ENCODE measurements at regions not wholly inside any gene's neighbourhood (a gene's known extent, or its start where the extent isn't known, plus 50 kb on each side); places are given as distances from the start of the nearest gene placed in this dataset.
A peak's percentile ranks its signal among the peaks of the same experiment; 100 is the strongest.
"Not testable (repeated sequence)": the region's sequence is repeated elsewhere in the genome, so short reads cannot be mapped to it uniquely, and the experiment has no call there.

DNA sequence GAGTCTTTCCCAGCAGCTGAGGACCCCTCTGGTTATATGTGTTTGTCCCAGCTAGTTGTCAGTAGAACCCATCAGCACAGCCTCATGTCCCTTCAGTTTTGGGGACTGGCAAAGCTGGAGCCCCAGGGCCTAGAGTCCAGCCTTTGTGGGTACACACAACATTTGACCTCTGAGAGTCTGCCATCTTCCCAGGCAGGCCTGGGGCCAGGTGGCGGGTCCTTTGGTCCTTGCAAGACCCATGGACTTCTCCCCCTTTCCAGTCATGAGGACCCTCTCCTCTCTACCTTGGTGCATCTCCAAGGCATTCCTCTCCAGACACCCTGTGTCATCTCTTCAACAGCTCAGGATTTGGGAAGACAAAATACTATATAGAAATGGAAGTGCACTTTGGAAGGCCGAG, 198.4 kb downstream of the ZNF37A start:
- H3K9ac ChIP-seq (ENCODE audit: low read depth, low read length); H3K4me1 ChIP-seq (ENCODE audit: insufficient read depth, low read length); H3K4me3 ChIP-seq (ENCODE audit: low read length); H3K27me3 ChIP-seq (ENCODE audit: insufficient read depth, low read length); H3K36me3 ChIP-seq (ENCODE audit: insufficient read depth, low read length); H3K27ac ChIP-seq (ENCODE audit: low read depth, low read length): not testable (repeated sequence)
- peaks cover 53% of the 10 kb centered on the region for H3K9me3 ChIP-seq (ENCODE audit: insufficient read depth, low read depth, low read length)
- WGBS = 79% methylated on average over 1 of the region's 2 CpGs

DNA sequence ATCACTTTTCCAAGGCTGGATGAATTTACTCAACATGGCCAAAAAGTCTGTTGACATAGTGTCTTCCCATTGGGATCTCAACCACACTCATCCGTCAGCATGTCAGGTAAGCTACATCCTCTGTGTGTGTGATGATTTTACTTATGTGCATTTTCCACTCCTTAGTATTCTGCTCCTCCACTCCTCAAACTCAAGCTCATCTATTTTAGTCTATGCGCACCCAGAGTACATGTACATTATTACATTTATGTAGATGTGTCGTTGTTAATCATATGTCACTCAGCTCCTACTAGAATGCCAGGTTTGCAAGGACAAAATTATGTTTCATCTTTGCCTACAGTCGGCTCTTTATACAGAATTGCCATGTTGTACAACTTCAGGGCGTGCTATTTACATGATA, 216.0 kb downstream of the ZNF37A start:
- H3K27ac ChIP-seq (ENCODE audit: low read depth, low read length); H3K27me3 ChIP-seq (ENCODE audit: insufficient read depth, low read length); H3K4me3 ChIP-seq (ENCODE audit: low read length); H3K36me3 ChIP-seq (ENCODE audit: insufficient read depth, low read length); H3K9ac ChIP-seq (ENCODE audit: low read depth, low read length); H3K4me1 ChIP-seq (ENCODE audit: insufficient read depth, low read length): not testable (repeated sequence)
- 70% methylated on average over 2 of the region's 5 CpGs for WGBS
- peaks cover 33% of the 10 kb centered on the region for H3K9me3 ChIP-seq (ENCODE audit: insufficient read depth, low read depth, low read length)

DNA sequence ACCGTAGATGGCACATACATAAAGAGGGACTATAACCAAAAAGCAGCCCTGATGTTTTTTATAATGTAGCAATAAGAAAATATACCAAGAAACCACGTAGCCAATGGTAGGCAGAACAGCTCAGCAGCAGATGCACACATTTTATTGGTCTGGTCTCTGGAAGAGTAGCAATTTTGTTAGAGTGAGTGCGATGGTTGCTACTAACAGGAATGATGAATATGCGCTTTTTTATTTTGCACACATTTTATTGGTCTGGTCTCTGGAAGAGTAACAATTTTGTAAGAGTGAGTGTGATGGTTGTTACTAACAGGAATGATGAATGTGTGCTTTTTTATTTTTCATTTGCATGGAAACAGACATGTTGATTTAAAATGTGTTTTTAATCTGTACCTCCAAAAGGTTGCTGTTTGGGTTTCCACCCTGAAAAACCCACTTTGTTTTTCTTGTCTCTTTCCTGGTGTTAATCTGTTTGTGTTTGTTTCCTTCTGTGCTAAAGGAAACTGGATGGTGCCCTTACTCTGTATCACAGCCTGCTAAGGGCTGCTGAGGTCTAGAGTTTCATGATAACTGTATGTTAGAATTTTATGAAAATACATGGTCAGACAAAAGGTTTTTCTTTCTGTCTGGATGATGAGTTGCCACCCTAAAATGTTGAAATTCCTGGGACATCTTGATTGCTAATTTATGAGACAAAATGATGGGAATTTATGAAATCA, 221.1 kb downstream of the ZNF37A start:
- not testable (repeated sequence) for H3K36me3 ChIP-seq (ENCODE audit: insufficient read depth, low read length); H3K4me1 ChIP-seq (ENCODE audit: insufficient read depth, low read length); H3K4me3 ChIP-seq (ENCODE audit: low read length); H3K9ac ChIP-seq (ENCODE audit: low read depth, low read length); H3K27me3 ChIP-seq (ENCODE audit: insufficient read depth, low read length); H3K27ac ChIP-seq (ENCODE audit: low read depth, low read length)
- H3K9me3 ChIP-seq (ENCODE audit: insufficient read depth, low read depth, low read length) = peaks cover 42% of the 10 kb centered on the region
- WGBS = 80% methylated on average over 3 of the region's 4 CpGs

DNA sequence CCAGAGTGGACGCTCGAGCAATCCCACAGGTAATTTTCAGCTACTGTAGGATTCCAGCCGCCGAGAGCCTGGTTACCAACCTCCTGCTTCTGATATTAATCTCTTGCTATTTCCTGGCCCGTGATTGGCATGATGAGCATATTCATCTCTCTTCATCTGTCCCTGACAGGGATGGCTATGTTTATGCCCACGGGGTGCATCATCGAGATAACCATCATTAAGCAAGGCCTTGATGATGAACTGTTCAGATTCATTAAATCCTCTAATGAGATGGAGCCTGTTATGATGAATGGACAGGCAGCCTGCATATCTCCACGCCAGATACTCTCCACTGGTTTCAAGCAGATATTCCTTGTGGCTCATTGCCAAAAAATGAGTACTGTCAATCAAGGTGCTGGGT, 227.3 kb downstream of the ZNF37A start:
- H3K27me3 ChIP-seq (ENCODE audit: insufficient read depth, low read length); H3K27ac ChIP-seq (ENCODE audit: low read depth, low read length); H3K4me3 ChIP-seq (ENCODE audit: low read length); H3K9ac ChIP-seq (ENCODE audit: low read depth, low read length); H3K36me3 ChIP-seq (ENCODE audit: insufficient read depth, low read length); H3K4me1 ChIP-seq (ENCODE audit: insufficient read depth, low read length): not testable (repeated sequence)
- H3K9me3 ChIP-seq (ENCODE audit: insufficient read depth, low read depth, low read length) = peaks cover 30% of the 10 kb centered on the region
- 91% methylated on average over 8 of the region's 8 CpGs for WGBS

DNA sequence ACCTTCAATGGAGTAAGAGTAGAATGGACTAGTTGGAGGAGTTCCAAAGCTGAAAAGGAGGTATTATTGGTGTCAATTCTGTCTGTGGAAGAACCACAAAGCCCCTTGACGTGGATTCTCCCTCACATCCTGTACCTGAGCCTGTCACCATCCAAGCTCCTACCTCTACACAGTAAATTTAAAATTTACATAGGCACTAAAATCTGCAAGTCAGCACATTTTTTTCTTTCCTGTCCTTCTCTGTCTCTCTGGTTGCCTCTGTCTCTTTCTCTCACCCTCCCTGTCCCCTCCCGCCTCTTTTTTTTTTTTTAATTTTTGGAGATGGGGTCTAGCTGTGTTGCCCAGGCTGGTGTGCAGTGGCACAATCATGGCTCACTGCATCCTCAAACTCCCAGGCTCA, 236.2 kb downstream of the ZNF37A start:
- 54% methylated on average over 1 of the region's 2 CpGs for WGBS

DNA sequence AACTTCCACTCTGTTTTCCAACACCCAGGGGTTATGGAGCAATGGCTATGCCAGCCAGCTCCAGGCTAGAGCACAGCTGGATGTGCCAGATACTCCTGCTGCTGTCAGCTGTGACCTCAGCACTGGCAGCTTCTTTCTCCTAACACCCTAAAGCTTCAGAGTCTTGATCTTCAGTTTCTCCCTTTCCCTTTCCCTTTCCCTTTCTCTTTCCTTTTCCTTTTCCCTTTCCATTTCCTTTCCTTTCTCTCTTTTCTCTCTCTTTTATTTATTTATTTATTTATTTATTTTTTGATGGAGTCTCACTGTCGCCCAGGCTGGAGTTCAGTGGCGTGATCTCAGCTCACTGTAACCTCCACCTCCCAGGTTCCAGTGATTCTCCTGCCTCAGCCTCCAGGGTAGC, 237.0 kb downstream of the ZNF37A start:
- H3K27me3 ChIP-seq (ENCODE audit: insufficient read depth, low read length); H3K4me1 ChIP-seq (ENCODE audit: insufficient read depth, low read length); H3K4me3 ChIP-seq (ENCODE audit: low read length); H3K9ac ChIP-seq (ENCODE audit: low read depth, low read length); H3K27ac ChIP-seq (ENCODE audit: low read depth, low read length); H3K36me3 ChIP-seq (ENCODE audit: insufficient read depth, low read length): not testable (repeated sequence)
- no CpG with 5 or more reads among the region's 2 CpGs for WGBS
- H3K9me3 ChIP-seq (ENCODE audit: insufficient read depth, low read depth, low read length) = peaks cover 52% of the 10 kb centered on the region

More for the DNA sequence above, 236.2 kb downstream of the ZNF37A start:
- H3K27me3 ChIP-seq (ENCODE audit: insufficient read depth, low read length); H3K9ac ChIP-seq (ENCODE audit: low read depth, low read length); H3K4me3 ChIP-seq (ENCODE audit: low read length); H3K36me3 ChIP-seq (ENCODE audit: insufficient read depth, low read length); H3K27ac ChIP-seq (ENCODE audit: low read depth, low read length); H3K4me1 ChIP-seq (ENCODE audit: insufficient read depth, low read length): not testable (repeated sequence)
- H3K9me3 ChIP-seq (ENCODE audit: insufficient read depth, low read depth, low read length) = peaks cover 49% of the 10 kb centered on the region

DNA sequence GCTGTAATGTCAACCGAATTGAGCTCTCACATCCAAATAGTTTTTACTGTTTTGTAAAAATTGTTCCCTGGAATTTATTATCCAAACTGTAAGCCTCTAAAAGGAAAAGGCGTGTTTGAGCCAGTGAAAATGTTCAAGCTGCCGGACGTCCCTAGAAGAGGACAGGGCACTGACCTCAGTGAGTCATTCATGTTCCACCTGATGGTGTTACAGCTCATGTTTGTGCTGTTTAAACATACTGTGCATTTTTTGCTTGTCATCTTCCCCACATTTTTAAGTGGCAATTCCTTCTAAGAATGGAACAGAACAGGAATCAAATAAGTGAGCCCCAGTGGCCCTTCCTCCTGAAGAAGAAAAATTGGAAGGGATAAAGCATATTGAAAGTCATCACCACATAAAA, 239.6 kb downstream of the ZNF37A start:
- not testable (repeated sequence) for H3K4me3 ChIP-seq (ENCODE audit: low read length); H3K27me3 ChIP-seq (ENCODE audit: insufficient read depth, low read length); H3K4me1 ChIP-seq (ENCODE audit: insufficient read depth, low read length); H3K36me3 ChIP-seq (ENCODE audit: insufficient read depth, low read length); H3K27ac ChIP-seq (ENCODE audit: low read depth, low read length); H3K9ac ChIP-seq (ENCODE audit: low read depth, low read length)
- peaks cover 56% of the 10 kb centered on the region for H3K9me3 ChIP-seq (ENCODE audit: insufficient read depth, low read depth, low read length)
- no CpG with 5 or more reads among the region's 4 CpGs for WGBS

DNA sequence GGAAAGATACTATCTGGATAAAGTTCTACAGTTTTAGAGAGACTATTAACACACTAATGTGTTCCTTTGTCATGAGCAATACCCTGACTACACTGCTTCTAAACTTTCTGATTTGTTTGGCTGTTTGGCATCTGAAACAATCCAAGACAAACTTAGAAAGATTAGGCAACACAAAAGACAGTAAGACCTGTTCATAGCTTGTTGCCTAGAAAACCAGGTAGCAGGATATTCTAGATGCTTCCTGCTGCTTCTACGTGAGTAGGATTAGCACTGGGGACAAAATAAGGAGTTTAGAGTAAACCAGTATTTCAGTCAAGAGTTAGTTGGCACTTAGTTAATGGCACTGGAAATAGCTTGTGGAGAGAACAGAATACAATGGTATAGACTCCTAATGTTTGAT, 256.5 kb downstream of the ZNF37A start:
- H3K36me3 ChIP-seq (ENCODE audit: insufficient read depth, low read length); H3K27ac ChIP-seq (ENCODE audit: low read depth, low read length); H3K9ac ChIP-seq (ENCODE audit: low read depth, low read length); H3K27me3 ChIP-seq (ENCODE audit: insufficient read depth, low read length); H3K4me1 ChIP-seq (ENCODE audit: insufficient read depth, low read length); H3K4me3 ChIP-seq (ENCODE audit: low read length): not testable (repeated sequence)
- WGBS = no CpG with 5 or more reads among the region's 1 CpG
- H3K9me3 ChIP-seq (ENCODE audit: insufficient read depth, low read depth, low read length) = peaks cover 17% of the 10 kb centered on the region; the same call in 1 of the 2 replicates

DNA sequence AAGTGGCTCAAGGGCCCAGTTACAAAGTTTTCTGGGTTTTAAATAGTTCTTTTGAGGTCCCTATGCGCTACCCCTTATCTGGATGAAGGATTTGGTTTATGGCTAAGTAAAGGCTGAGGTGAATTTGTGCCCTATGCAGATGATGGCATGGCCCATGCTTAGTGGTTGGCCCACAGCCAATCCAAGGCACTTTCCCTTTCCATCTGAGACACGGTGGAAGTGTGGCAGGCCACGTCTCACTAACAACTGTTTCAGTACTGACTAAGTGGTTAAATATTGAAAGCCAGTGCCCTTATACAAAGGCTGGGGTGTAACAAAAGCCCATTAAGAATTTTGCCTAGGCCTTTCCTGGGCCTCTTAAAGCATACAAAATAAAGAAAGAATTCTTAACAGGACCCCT, 260.3 kb downstream of the ZNF37A start:
- not testable (repeated sequence) for H3K4me3 ChIP-seq (ENCODE audit: low read length); H3K4me1 ChIP-seq (ENCODE audit: insufficient read depth, low read length); H3K36me3 ChIP-seq (ENCODE audit: insufficient read depth, low read length); H3K27ac ChIP-seq (ENCODE audit: low read depth, low read length); H3K9me3 ChIP-seq (ENCODE audit: insufficient read depth, low read depth, low read length); H3K27me3 ChIP-seq (ENCODE audit: insufficient read depth, low read length); H3K9ac ChIP-seq (ENCODE audit: low read depth, low read length)
- 66% methylated on average over 3 of the region's 3 CpGs for WGBS

DNA sequence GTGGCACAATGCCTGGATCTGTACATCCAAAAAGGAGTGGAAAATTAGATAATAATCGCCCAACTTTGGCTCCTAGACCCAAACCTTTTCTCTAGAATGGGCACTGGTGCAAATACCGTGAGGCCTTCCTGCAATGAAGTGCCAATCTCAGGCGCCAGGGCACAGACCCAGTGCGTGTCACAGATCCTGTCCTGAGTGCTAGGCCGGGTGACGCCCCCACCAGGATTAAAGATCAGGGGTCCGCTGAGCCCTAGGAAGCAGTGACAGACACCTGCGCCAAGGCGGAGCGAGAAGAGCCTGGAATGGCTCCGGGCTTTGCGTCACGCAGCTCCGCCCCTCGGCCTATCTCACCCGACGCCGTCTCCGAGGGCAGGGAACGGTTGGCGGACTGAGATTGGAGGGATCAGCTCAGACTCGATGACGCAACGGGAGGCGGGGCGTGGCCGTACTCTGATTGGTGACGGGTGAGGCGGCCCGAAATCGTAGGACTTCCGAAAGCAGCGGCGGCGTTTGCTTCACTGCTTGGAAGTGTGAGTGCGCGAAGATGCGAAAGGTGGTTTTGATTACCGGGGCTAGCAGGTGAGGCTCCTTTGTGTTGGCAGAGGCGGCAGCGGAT, 261.9 kb downstream of the ZNF37A start:
- not testable (repeated sequence) for H3K27ac ChIP-seq (ENCODE audit: low read depth, low read length); H3K36me3 ChIP-seq (ENCODE audit: insufficient read depth, low read length); H3K9ac ChIP-seq (ENCODE audit: low read depth, low read length); H3K4me1 ChIP-seq (ENCODE audit: insufficient read depth, low read length); H3K9me3 ChIP-seq (ENCODE audit: insufficient read depth, low read depth, low read length); H3K27me3 ChIP-seq (ENCODE audit: insufficient read depth, low read length)
- peak overlapping the region; percentile 51 for H3K4me3 ChIP-seq (ENCODE audit: low read length)
- WGBS = 89% methylated on average over 28 of the region's 41 CpGs

DNA sequence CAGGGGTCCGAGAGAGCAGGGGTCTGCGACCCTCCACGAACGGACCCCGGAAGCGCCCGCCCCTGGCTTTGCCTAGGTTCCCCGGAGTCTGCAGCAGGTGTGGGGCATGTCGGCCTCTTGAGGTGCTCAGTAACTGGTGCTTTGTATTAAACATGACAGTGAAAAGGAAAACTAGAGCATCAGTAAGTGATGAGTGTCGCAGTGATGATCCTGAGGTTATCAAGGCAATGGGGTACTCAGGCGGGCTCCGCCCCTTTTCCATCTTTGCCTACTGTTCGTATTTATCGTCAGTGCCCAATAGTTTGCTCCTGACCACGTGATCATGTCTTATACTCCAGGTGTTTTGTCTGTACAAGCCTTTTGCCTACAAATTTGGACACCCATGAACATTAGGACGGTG, 262.4 kb downstream of the ZNF37A start:
- H3K27me3 ChIP-seq (ENCODE audit: insufficient read depth, low read length); H3K9ac ChIP-seq (ENCODE audit: low read depth, low read length); H3K36me3 ChIP-seq (ENCODE audit: insufficient read depth, low read length); H3K9me3 ChIP-seq (ENCODE audit: insufficient read depth, low read depth, low read length); H3K4me1 ChIP-seq (ENCODE audit: insufficient read depth, low read length); H3K27ac ChIP-seq (ENCODE audit: low read depth, low read length): not testable (repeated sequence)
- peak overlapping the region; percentile 51 for H3K4me3 ChIP-seq (ENCODE audit: low read length)
- 72% methylated on average over 5 of the region's 16 CpGs for WGBS

DNA sequence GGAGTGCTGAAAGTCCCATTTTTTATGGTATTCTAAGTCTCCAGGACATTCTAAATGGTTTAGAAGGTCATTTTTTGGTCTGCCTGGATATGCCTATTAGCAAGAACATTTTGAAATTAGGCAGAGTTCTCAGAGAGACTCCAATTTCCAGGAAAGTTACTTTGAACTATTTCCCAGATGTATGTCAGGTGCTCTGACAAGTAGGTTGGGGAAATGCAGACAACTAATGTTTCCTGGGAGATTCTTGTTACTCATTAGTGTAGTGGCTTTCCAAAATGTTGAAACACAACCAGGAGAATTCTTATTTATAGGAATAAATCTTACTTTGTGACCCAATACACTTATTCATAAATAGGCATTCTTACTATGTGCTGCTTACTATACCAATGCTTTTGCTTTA, 268.4 kb downstream of the ZNF37A start:
- H3K9ac ChIP-seq (ENCODE audit: low read depth, low read length); H3K27ac ChIP-seq (ENCODE audit: low read depth, low read length); H3K27me3 ChIP-seq (ENCODE audit: insufficient read depth, low read length); H3K4me1 ChIP-seq (ENCODE audit: insufficient read depth, low read length); H3K4me3 ChIP-seq (ENCODE audit: low read length); H3K36me3 ChIP-seq (ENCODE audit: insufficient read depth, low read length): not testable (repeated sequence)
- H3K9me3 ChIP-seq (ENCODE audit: insufficient read depth, low read depth, low read length) = peaks cover 18% of the 10 kb centered on the region; the same call in 1 of the 2 replicates
